KMS-11 (cell line): ENCODE measurements at regions not wholly inside any gene's neighbourhood (a gene's known extent, or its start where the extent isn't known, plus 50 kb on each side); places are given as distances from the start of the nearest gene placed in this dataset.

ENCODE experiments used
- H2AFZ ChIP-seq: fragments of 200-600 bp; sonication (generic); 2 replicates; pipeline ENCODE4 v1.6.1; 2016; ENCODE audit warnings: antibody characterized with exemption, mixed run types, low read depth
- H3K27ac ChIP-seq: fragments of 200-600 bp; sonication (generic); 2 replicates; pipeline ENCODE4 v1.6.1; 2016; ENCODE audit warnings: mild to moderate bottlenecking, mixed run types
- H3K27me3 ChIP-seq: fragments of 200-600 bp; sonication (generic); 2 replicates; pipeline ENCODE4 v1.6.1; 2017; ENCODE audit warnings: mild to moderate bottlenecking, low read depth, mixed run types, moderate library complexity; ENCODE audit not compliant: insufficient read depth
- H3K36me3 ChIP-seq: fragments of 200-600 bp; sonication (generic); 2 replicates; pipeline ENCODE4 v1.6.1; 2017; ENCODE audit warnings: mild to moderate bottlenecking, mixed run types; ENCODE audit not compliant: insufficient read depth
- H3K4me1 ChIP-seq: fragments of 200-600 bp; sonication (generic); 2 replicates; pipeline ENCODE4 v1.6.1; 2016; ENCODE audit warnings: mild to moderate bottlenecking, low read depth, mixed run types; ENCODE audit not compliant: poor library complexity, severe bottlenecking
- H3K4me2 ChIP-seq: fragments of 200-600 bp; sonication (generic); 2 replicates; pipeline ENCODE4 v1.7.0; 2016; ENCODE audit warnings: mild to moderate bottlenecking, mixed run types
- H3K4me3 ChIP-seq: fragments of 200-600 bp; sonication (generic); IDR thresholded peaks from 2 replicates; pipeline ENCODE4 v1.6.1; 2017; ENCODE audit warnings: low read depth, low read length, mixed read lengths; ENCODE audit not compliant: insufficient read depth
- H3K79me2 ChIP-seq: fragments of 200-600 bp; sonication (generic); 2 replicates; pipeline ENCODE4 v1.6.1; 2016; ENCODE audit warnings: low read depth, mixed run types; ENCODE audit not compliant: insufficient read depth
- H3K9ac ChIP-seq: fragments of 200-600 bp; sonication (generic); 2 replicates; pipeline ENCODE4 v1.6.1; 2016; ENCODE audit warnings: mild to moderate bottlenecking, mixed run types
- H4K20me1 ChIP-seq: fragments of 200-600 bp; sonication (generic); 2 replicates; pipeline ENCODE4 v1.6.1; 2016; ENCODE audit warnings: mild to moderate bottlenecking, mixed run types; ENCODE audit not compliant: insufficient read depth
- CTCF ChIP-seq: fragments of 200-600 bp; sonication (generic); conservative IDR thresholded peaks from 2 replicates; pipeline ENCODE4 v1.6.1; 2017; ENCODE audit warnings: low read depth, mild to moderate bottlenecking, antibody characterized with exemption, low read length, moderate library complexity, mixed read lengths

DNA sequence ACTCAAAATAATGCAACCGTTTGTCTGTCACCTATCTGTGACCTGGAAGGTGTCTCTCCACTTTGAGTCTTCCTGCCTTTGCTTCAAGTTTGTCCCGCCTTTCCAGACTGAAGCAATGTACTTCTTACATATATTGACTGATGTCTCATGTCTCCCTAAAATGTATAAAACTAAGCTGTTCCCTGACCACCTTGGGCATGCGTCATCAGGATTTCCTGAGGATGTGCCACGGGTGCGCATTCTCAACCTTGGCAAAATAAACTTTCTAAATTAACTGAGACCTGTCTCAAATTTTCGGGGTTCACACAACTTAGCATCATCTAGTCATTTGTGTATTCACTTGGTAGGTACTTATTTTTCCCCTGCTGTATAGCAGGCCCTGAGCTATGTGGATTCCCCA, 65.3 kb upstream of the JCAD start:
- no peak for TF ChIP-seq CTCF
- H3K4me3 ChIP-seq, result no peak overlapping the region
- no peaks in the 10 kb centered on the region for H4K20me1 ChIP-seq
- no peak overlapping the region for H3K9ac ChIP-seq
- H3K27me3 ChIP-seq, result no peaks in the 10 kb centered on the region
- no peaks in the 10 kb centered on the region for H3K79me2 ChIP-seq
- no peak overlapping the region for H3K4me2 ChIP-seq
- H2AFZ ChIP-seq, result no peak overlapping the region
- no peaks in the 10 kb centered on the region for H3K4me1 ChIP-seq
- no peak overlapping the region for H3K27ac ChIP-seq
- H3K36me3 ChIP-seq, result no peaks in the 10 kb centered on the region

GRCh38 chr10:30121401-30121800, 62.0 kb upstream of the JCAD start:
- Histone ChIP-seq H3K36me3 (no peaks in the 10 kb centered on the region), H2AFZ (no peak overlapping the region), H3K27me3 (no peaks in the 10 kb centered on the region), H4K20me1 (no peaks in the 10 kb centered on the region), H3K4me2 (no peak overlapping the region), H3K4me3 (no peak overlapping the region), H3K9ac (no peak overlapping the region), H3K4me1 (no peaks in the 10 kb centered on the region), H3K79me2 (no peaks in the 10 kb centered on the region), H3K27ac (no peak overlapping the region)
- TF ChIP-seq CTCF, result no peak

GRCh38 chr10:30118590-30118989, 59.2 kb upstream of the JCAD start:
- no peaks in the 10 kb centered on the region for H3K4me1 ChIP-seq
- no peaks in the 10 kb centered on the region for H3K27me3 ChIP-seq
- no peak overlapping the region for H3K27ac ChIP-seq
- no peak overlapping the region for H2AFZ ChIP-seq
- H3K9ac ChIP-seq, result no peak overlapping the region
- H3K36me3 ChIP-seq, result no peaks in the 10 kb centered on the region
- no peak overlapping the region for H3K4me2 ChIP-seq
- H4K20me1 ChIP-seq, result no peaks in the 10 kb centered on the region
- no peak overlapping the region for H3K4me3 ChIP-seq
- H3K79me2 ChIP-seq, result no peaks in the 10 kb centered on the region
- TF ChIP-seq CTCF, result no peak

- no peaks in the 10 kb centered on the region for H3K36me3 ChIP-seq
- H3K4me1 ChIP-seq, result no peaks in the 10 kb centered on the region
- no peaks in the 10 kb centered on the region for H3K27me3 ChIP-seq
- no peaks in the 10 kb centered on the region for H4K20me1 ChIP-seq
- no peak overlapping the region for H3K9ac ChIP-seq
- no peaks in the 10 kb centered on the region for H3K79me2 ChIP-seq
- no peak overlapping the region for H3K4me3 ChIP-seq
- H2AFZ ChIP-seq, result no peak overlapping the region
- no peak overlapping the region for H3K27ac ChIP-seq
- H3K4me2 ChIP-seq, result no peak overlapping the region
- TF ChIP-seq CTCF, result no peak
Observed at GRCh38 chr10:30117812-30118501, 58.6 kb upstream of the JCAD start.
